Transverse colon (tissue), 4 donors: ENCODE measurements at regions not wholly inside any gene's neighbourhood (a gene's known extent, or its start where the extent isn't known, plus 50 kb on each side); places are given as distances from the start of the nearest gene placed in this dataset.

Experiments
- DNase-seq: peaks from one replicate; pipeline ENCODE4 v3.0.0-alpha.2; 2019
- H3K27ac ChIP-seq, 4 donors: fragments of 200-600 bp; sonication (generic); 2 replicates each; pipeline ENCODE4 v1.5.1; 2016 to 2018; ENCODE audit warnings: inconsistent platforms in 4 of 4
- H3K27me3 ChIP-seq: fragments of 200-600 bp; sonication (generic); 2 replicates; pipeline ENCODE4 v1.5.1; 2017; ENCODE audit warnings: inconsistent platforms
- H3K36me3 ChIP-seq, 4 donors: fragments of 200-600 bp; sonication (generic); 2 replicates each; pipeline ENCODE4 v1.5.1; 2017 to 2019; ENCODE audit warnings: inconsistent platforms in 4 of 4
- H3K4me1 ChIP-seq, 4 donors: fragments of 200-600 bp; sonication (generic); 2 replicates each; pipeline ENCODE4 v1.5.1; 2017 to 2020; ENCODE audit warnings: inconsistent platforms in 4 of 4
- H3K4me3 ChIP-seq, 4 donors: fragments of 200-600 bp; sonication (generic); 1 replicate in 1 of 4; 2 replicates in 3 of 4; pipeline versions ENCODE4 v1.5.1 to v1.6.1; 2017 to 2019; ENCODE audit warnings: inconsistent platforms in 4 of 4
- H3K9me3 ChIP-seq, 2 donors: fragments of 200-600 bp; sonication (generic); 2 replicates each; pipeline ENCODE4 v1.5.1; 2017 to 2019; ENCODE audit warnings: inconsistent platforms in 2 of 2
- CTCF ChIP-seq, 5 experiments: fragments of 200-600 bp in 3 of 5; fragments of 450-650 bp in 2 of 5; sonication (generic) in 3 of 5; IDR thresholded peaks; 1 replicate in 2 of 5; 2 replicates in 3 of 5; pipeline ENCODE4 v1.5.1; 2016 to 2017; ENCODE audit warnings: antibody characterized with exemption in 5 of 5, inconsistent platforms in 3 of 5, mild to moderate bottlenecking in 2 of 5, moderate library complexity in 1 of 5
- EP300 ChIP-seq: sonication (generic); formaldehyde crosslinking; IDR thresholded peaks from one replicate; pipeline ENCODE4 v1.6.1; 2017; ENCODE audit warnings: antibody characterized with exemption, low read depth
- POLR2A ChIP-seq: fragments of 450-650 bp; IDR thresholded peaks from one replicate; pipeline ENCODE4 v1.6.1; 2016; ENCODE audit warnings: antibody characterized with exemption, mild to moderate bottlenecking, moderate library complexity
- POLR2AphosphoS5 ChIP-seq, 3 donors: sonication (generic); formaldehyde crosslinking; IDR thresholded peaks; one replicate each; pipeline ENCODE4 v1.6.1; 2016; ENCODE audit warnings: antibody characterized with exemption in 3 of 3
- WGBS, 2 donors: methylation state at CpG; one replicate each; pipeline ENCODE4 v1.1.5; 2018; ENCODE audit warnings: low coverage in 1 of 2; 5-methylcytosine and 5-hydroxymethylcytosine counted together
- in situ Hi-C, 4 donors: fragments of 200-750 bp; cut with MboI; loops; one replicate each; pipeline versions ENCODE4 v1.15.0 to v1.15.1; 2017; ENCODE audit warnings: low sequenced_read_pairs in 3 of 4, low pct_ligation_motif_present in 1 of 4, low pct_unique_long_range_greater_than_20kb in 1 of 4
- intact Hi-C: fragments of 100-400 bp; cut with DNase I; formaldehyde crosslinking; loops from one replicate; pipeline ENCODE4 v1.15.1; 2023; ENCODE audit warnings: low total_unique reads

GRCh38 chr10:128867819-128868218, 599.2 kb upstream of the MGMT start:
- Histone ChIP-seq H3K4me1 (no peaks in the 10 kb centered on the region), H3K4me3 (no peak overlapping the region), H3K36me3 (no peaks in the 10 kb centered on the region), H3K9me3 (no peaks in the 10 kb centered on the region), H3K27ac (no peak overlapping the region), H3K27me3 (no peaks in the 10 kb centered on the region)
- in situ Hi-C loops = no loop called here
- no peak for TF ChIP-seq EP300
- TF ChIP-seq POLR2AphosphoS5 (IDR thresholded peaks at IDR 0.05) = no peak
- TF ChIP-seq POLR2A = no peak
- TF ChIP-seq CTCF (IDR thresholded peaks at IDR 0.05) = no peak
- intact Hi-C loops = no loop called here
- 84 to 94% methylated on average over 5 to 8 of the region's 8 CpGs for WGBS, 2 donors
- no peak for DNase-seq

- intact Hi-C loops = no loop called here
- no peak for DNase-seq
- H3K4me1 ChIP-seq = no peaks in the 10 kb centered on the region
- no peak overlapping the region for H3K4me3 ChIP-seq
- no peaks in the 10 kb centered on the region for H3K27me3 ChIP-seq
- in situ Hi-C loops = no loop called here
- WGBS, 2 donors = 93 to 100% methylated on average over 1 to 3 of the region's 3 CpGs
- H3K9me3 ChIP-seq = no peaks in the 10 kb centered on the region
- no peak overlapping the region for H3K27ac ChIP-seq
- TF ChIP-seq CTCF (IDR thresholded peaks at IDR 0.05) (no peak), EP300 (no peak), POLR2A (no peak), POLR2AphosphoS5 (IDR thresholded peaks at IDR 0.05) (no peak)
- no peaks in the 10 kb centered on the region for H3K36me3 ChIP-seq
Measured at GRCh38 chr10:128868481-128868880, 598.6 kb upstream of the MGMT start.

GRCh38 chr10:128869101-128869749, 597.8 kb upstream of the MGMT start:
- Histone ChIP-seq H3K27ac (no peak overlapping the region), H3K9me3 (no peaks in the 10 kb centered on the region), H3K27me3 (no peaks in the 10 kb centered on the region), H3K4me3 (no peak overlapping the region), H3K4me1 (no peaks in the 10 kb centered on the region), H3K36me3 (no peaks in the 10 kb centered on the region)
- no peak for DNase-seq
- 79 to 87% methylated on average over 9 to 15 of the region's 15 CpGs for WGBS, 2 donors
- intact Hi-C loops = no loop called here
- in situ Hi-C loops = no loop called here
- TF ChIP-seq POLR2A = no peak
- TF ChIP-seq POLR2AphosphoS5 (IDR thresholded peaks at IDR 0.05) = no peak
- TF ChIP-seq EP300 = no peak

GRCh38 chr10:128870830-128871597, 596.0 kb upstream of the MGMT start:
- H3K36me3 ChIP-seq = no peaks in the 10 kb centered on the region
- in situ Hi-C loops (no loop called here), intact Hi-C loops (no loop called here)
- H3K27ac ChIP-seq = no peak overlapping the region
- H3K9me3 ChIP-seq = no peaks in the 10 kb centered on the region
- no peak overlapping the region for H3K4me3 ChIP-seq
- H3K4me1 ChIP-seq = no peaks in the 10 kb centered on the region
- DNase-seq = no peak
- WGBS, 2 donors = 73 to 82% methylated on average over 2 to 10 of the region's 11 CpGs
- no peaks in the 10 kb centered on the region for H3K27me3 ChIP-seq
- TF ChIP-seq CTCF (IDR thresholded peaks at IDR 0.05) (no peak), POLR2AphosphoS5 (IDR thresholded peaks at IDR 0.05) (no peak), POLR2A (no peak), EP300 (no peak)
